Skeletal muscle cell (primary cell): ENCODE measurements at regions not wholly inside any gene's neighbourhood (a gene's known extent, or its start where the extent isn't known, plus 50 kb on each side); places are given as distances from the start of the nearest gene placed in this dataset.

Experiments
- DNase-seq: peaks from one replicate; pipeline ENCODE4 v3.0.0-alpha.2; 2010; ENCODE audit warnings: low read depth
- H3K4me3 ChIP-seq: 2 replicates; pipeline ENCODE4 v1.5.1; 2011; ENCODE audit warnings: low read depth, mild to moderate bottlenecking, control low read depth, low read length, moderate library complexity

DNA sequence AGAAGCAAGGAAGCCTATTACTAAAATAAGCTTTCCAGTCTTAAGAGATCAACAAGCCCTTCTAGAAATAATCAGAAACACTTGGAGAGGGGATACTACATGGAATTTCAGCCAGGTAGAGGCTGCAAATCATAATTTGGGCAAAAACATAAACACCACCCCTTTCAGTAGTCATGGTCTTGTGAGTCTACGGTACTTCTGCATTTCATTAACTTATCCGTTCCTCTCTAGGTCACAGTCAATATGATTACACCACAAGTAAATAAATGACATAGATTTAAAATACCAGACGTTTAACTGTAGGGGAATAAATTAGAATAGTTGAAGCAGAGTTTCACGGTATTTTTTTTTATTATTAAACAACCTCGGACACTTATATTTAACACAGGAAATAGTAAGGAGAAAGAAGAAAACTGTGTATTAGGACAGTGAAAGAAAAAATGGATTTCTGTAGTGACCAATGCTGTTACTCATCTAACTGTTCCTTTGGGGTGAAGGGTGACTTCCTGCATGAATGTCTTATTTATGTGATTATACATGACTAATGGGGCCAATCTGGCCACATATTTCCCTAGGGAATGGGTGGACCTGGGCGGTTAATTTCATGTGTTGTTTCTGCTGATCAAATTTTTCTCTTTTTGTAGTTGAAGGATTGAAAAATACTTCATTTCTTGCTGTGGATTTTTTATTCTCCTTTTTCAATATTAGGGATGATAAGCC lies 456.6 kb upstream of the UBE2E3 start:
- no peak overlapping the region for H3K4me3 ChIP-seq
- peak; percentile 82 for DNase-seq

DNA sequence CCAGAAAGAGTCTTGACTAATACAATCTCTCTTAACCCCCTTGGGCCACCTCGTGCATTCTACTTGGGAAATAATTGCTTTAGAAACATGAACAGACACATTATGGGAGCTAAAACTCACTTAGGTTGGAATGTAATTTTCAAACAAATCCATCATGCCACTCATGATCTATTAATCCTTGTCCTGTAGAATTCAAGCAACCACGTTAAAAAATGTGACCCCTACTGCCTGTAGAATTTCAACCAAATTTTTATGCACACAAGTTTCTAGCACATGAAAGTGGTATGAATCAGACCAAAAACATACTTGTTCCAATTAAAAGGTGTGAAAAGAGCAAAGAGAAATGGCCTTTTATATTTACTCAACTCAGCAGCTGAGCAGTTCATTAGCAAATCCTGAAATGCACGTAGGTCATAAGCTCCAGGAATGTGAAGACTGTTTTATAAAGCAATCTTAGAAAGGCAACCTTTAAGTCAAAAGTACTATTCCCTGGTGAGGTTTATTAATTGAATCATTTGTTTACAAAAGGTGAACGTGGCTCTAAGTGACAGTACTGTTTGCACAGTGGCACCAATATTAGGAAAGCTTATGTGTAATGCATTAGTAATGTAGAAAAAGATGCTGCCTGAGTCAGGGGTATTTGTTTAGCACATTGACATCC lies 459.4 kb upstream of the UBE2E3 start:
- H3K4me3 ChIP-seq = no peak overlapping the region
- no peak for DNase-seq

DNA sequence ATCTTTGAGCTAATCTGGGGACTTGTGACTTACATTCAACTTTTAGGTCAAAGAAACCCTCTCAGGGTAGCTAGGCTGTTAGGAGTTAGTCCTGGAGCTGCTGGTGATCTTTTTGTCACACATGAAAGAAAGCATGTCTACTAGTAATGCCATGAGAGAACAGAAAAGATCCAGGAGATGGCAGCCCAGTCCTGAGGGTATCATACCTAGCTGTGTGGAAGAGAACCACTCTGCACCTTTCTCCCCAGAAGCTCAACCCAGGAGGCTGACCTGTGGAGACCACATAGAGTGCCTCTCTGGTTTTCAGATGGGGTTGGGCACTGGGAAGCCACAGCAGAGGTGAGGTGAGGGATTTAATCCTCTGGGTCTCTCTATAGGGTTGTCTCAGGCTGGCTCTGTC lies 460.2 kb upstream of the UBE2E3 start:
- H3K4me3 ChIP-seq = no peak overlapping the region
- DNase-seq = no peak

DNA sequence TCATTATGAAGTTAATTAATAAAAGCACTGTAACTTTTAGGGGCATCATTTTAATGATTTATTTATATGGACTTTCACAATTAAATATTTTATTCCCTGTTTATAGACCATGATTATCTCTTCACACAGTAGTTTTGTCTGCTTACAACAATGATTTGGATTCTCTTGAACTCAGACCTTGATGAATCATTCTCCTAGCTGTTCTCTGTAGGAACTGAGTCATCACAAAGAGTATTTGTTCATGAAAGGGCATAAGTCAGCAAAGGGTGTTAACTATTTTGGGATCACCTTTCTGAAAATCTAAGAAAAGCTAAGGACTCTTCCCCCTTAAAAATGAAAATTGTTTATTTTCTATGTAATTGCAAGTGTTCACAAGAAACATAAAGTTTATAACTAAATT lies 461.1 kb upstream of the UBE2E3 start:
- no peak for DNase-seq
- no peak overlapping the region for H3K4me3 ChIP-seq

DNA sequence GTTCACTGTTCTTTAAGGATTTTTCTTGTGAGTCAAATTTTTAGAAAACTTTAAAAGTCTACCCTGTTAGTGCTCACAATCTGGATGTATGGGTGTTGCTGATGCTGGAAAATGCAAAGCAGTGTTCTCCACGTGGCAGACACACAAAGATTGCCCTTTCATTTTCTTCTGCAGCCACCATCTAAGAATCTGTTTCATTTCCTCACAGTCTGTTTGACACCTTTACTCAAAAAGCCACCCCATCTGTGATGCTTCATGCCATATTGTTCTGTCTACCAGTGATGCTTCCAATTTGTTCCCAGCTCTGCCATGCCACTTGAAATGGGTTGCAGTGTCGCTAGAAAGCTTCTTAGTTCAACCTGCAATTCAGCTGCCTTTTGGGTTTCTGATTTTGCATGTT lies 464.2 kb upstream of the UBE2E3 start:
- no peak for DNase-seq

DNA sequence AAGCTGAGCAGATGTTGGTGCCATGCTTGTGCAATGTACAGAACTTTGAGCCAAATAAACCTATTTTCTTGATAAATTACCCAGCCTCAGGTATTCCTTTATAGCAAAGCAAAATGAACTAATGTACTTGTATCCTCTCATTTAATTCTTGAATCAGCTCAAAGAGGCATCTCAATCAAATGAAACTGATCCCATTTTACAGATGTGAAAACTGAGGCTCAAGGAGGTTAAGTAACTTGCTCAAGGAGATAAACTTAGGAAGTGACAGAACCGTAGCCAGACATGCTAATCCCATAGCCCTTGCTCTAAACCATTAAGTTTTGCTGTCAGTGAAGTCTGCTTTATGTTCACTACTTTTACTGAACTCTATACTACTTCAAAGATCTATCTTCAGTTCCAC lies 467.0 kb upstream of the UBE2E3 start:
- no peak overlapping the region for H3K4me3 ChIP-seq
- no peak for DNase-seq

More for the DNA sequence above, 464.2 kb upstream of the UBE2E3 start:
- no peak overlapping the region for H3K4me3 ChIP-seq

DNA sequence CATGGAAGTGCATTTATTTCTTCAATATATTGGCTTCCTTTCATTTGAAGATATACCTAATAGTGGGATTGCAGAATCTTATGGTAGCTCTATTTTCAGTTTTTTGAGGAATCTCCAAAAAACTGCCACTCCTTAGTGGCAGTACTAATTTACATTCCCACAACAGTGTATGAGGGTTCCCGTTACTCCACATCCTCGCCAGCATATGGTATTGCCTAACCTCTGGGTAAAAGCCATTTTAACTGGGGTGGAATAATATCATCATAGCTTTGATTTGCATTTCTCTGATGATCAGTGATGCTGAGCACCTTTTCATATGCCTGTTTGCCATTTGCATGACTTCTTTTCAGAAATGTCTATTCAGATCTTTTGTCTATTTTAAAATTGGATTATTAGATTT lies 471.9 kb upstream of the UBE2E3 start:
- no peak for DNase-seq
- no peak overlapping the region for H3K4me3 ChIP-seq

DNA sequence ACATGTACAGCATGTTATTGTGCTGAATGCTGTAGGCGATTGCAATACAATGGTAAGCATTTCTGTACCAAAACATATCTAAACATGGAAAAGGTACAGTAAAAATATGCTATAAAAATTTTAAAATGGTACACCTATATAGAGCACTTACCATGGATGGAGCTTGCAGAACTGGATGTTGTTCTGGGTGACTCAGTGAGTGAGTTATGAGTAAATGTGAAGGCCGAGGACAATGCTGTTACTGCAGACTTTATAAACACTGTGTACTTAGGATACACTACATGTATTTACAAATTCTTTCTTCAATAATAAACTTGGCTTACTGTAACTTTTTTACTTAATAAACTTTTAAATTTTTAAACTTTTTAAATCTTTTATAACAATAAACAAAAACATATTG lies 473.4 kb upstream of the UBE2E3 start:
- no peak for DNase-seq
- H3K4me3 ChIP-seq = no peak overlapping the region

DNA sequence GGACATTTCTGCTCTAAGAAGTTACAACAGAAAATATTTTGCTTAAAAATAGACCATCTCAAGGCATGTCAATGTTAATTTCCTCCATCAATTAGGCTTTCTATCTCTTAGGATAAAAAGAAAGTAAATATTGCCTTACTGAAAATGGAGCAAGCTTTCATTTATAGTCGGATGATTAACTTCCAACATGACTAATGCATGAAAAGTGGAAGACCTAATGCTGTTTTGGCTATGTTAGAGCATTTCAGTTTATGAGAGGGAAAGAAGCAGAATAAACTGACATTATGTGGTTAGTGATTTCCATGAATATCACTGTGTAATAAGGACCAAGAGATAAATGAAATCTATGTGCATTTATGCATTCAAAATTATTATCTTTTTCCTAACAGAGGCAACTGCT lies 475.2 kb upstream of the UBE2E3 start:
- no peak for DNase-seq
- no peak overlapping the region for H3K4me3 ChIP-seq

DNA sequence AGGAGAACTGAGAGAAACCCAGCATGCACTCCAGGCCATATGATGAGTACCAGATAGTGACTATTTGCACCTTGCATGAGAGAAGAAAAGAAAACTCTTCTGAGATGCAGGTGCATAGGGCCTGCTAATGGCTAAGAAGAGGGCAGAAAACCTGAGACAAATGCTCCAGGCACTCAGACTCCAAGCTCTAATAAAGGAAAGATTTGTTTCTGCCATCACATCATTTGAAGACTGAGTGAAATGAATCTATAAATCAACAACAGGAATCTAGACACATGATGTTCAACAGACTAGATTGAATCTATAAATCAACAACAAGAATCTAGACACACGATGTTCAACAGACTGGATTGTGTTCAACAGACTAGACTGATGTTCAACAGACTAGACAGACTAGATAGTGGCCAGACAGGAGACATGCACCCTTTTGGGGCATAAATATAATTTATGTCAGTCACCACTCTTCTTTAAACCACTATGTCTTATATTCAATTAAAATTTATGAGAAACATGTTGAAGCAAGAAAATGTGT lies 482.7 kb upstream of the UBE2E3 start:
- no peak overlapping the region for H3K4me3 ChIP-seq
- no peak for DNase-seq

DNA sequence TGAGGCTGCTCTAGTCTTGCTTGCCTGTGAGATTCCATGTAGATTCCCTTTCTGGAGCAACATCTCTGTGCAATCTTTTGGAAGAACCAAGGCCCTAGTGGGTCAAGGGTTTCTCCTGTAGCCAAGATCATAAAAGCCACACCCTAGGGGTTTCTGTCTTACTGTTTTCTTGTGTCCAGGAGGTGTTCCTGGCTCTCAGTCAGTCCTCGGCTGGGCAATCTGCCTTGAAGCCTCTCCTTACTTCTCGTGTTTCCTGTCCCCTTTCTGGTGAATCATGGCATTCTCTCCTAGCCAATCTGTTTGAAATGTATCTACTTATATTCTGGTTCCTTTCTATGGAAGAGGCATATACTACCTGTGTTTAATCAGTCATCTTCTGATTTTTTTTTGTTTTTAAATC lies 484.8 kb upstream of the UBE2E3 start:
- peak; percentile 32 for DNase-seq
- no peak overlapping the region for H3K4me3 ChIP-seq

DNA sequence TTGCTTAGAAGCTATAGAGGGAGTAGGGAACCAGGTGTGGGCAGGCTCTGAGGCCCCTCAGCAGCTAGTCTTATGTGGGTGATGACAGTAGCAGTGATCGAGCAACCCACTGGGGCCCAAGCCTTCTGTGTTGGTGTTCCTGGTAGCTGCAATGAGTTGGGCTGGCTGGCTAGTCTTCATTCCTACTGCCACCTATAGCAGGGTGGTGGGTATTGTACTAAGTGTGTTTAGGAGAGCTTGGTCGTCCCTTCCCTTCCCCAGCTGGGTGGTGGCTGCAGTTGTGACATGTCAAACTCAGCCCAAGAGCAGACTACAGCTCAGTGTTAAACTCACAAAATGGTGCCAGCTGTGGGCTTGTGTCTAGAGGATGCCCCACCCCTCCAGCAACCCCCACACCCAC lies 486.1 kb upstream of the UBE2E3 start:
- DNase-seq = no peak

DNA sequence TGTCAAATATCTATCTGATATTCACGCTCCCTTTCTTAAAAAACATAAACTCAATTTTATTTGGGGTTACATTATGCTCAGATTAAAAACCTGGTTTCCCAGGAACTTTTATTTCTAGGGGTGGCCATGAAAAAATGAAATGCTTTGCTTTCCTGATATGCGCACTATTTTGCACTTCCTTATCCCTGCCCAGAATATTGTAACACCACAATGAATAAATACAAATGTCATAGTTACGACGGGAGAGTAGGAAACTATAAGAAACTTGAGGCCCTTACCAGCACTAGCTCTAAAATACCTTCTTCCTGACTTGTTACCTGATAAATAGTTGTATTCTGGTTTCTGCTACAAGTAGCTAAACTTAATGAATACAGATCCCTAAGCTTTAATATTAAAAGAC lies 475.6 kb upstream of the CWC22 start:
- DNase-seq = no peak
- H3K4me3 ChIP-seq = no peak overlapping the region

More for the DNA sequence above, 486.1 kb upstream of the UBE2E3 start:
- no peak overlapping the region for H3K4me3 ChIP-seq

DNA sequence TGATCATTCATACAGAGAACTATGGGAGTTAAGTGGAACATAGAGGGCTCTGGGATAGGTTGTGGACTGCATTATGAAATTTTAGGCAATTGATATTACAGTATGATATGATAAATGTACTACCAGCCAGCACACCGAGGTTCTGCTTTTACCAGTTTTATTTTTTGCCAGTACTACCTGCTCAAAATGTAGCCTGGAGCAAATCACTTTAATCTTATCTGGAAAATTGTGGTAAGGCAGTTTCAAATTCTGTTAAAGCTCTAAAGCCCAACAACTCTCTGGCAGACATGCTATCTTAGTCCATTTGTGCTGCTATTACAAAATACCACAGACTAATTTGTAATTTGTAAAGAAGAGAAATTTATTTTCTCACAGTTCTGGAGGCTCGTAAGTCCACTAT lies 474.9 kb upstream of the CWC22 start:
- no peak for DNase-seq
- H3K4me3 ChIP-seq = no peak overlapping the region

DNA sequence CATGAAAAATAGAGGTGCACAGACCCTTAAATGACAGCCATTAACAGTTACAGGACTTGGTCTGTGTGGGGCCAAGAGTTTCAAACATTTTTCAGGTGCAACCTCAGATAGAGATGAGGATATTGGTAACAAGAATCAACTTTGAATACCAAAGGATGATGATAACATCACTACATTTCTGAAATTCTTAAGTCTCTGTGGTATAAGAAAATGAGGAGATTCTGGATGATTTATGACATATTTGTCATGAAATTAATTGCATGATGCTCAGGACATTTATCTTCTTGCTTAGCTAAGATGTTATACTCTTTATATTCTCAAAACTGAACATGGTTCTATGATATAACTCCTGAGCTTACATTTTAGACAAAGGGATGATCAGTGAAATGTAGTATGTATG lies 471.8 kb upstream of the CWC22 start:
- no peak for DNase-seq
- H3K4me3 ChIP-seq = no peak overlapping the region

DNA sequence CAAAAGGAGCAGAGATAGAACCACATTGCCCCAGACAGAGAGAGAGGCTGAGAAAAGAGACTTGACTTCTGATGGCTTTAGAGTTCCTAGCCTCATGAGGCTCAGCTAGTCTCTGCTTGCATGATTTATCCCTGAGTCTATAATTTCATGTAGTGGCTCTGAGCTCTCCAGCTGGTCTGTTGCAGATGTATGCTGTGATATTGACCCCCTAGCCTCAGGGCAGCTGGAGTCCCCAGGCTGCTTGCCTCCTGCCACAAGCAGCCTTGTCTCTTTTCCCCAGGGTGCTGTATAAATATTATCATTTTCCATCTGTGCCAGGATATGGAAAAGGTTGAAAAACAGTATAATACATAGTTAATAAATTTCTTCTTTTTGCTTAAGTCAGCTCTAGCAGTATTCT lies 467.6 kb upstream of the CWC22 start:
- no peak overlapping the region for H3K4me3 ChIP-seq
- no peak for DNase-seq

DNA sequence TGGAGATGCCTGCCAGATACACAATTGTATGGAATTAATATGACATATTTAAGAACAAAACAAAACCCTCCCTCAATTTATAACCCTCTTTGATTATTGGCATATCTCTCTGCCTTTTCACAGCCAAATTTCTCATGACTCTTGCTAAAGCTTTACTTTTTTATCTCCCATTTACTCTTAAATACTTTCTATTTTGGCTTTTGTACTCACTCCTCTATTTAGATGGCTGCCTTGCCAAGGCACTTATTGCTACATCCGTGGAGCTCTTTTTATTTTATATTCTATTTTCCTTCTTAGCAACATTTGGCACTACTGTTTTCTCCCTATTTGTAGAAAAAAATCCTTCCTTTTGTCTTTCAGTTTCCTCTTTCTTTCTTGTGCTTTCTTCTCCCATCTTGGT lies 466.4 kb upstream of the CWC22 start:
- no peak for DNase-seq
- H3K4me3 ChIP-seq = no peak overlapping the region

DNA sequence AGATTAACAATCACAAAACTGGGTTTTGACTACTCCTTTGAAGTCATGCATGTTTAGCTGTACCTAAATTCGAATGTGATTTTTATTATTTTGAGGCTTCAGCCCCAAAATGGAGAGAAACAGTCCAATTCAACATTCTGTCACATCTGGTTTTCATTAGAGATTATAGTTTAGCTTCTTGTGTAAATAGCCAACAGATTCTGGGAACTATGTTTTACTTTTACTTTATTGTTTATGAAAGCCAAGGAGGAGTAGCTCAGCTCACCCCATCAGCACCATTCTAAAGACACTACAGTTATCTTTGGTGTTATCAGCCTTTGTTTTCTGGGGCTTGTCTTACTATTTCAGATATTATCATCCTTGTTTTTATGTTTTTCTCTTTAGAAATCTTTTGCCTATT lies 465.0 kb upstream of the CWC22 start:
- H3K4me3 ChIP-seq = no peak overlapping the region
- DNase-seq = peak; percentile 3

DNA sequence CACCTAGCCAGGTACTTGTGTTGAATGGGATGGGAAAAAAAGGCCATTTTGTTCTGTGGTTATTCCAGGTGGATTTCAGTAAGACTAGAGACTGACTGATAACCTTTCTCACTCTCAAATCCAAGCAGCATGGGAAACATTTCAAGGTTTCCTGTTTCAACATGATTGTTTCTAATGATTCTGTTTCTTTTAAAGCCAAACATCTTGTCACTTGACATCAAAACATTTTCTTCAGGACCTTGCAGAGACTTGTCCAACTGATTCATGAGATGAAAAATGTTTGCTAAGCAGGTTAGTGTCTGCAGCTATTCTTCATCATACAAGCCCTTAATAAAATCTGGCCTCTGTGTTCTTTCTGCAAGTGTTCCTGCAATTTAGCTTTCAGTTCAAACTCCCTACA lies 456.5 kb upstream of the CWC22 start:
- no peak for DNase-seq
- H3K4me3 ChIP-seq = no peak overlapping the region

DNA sequence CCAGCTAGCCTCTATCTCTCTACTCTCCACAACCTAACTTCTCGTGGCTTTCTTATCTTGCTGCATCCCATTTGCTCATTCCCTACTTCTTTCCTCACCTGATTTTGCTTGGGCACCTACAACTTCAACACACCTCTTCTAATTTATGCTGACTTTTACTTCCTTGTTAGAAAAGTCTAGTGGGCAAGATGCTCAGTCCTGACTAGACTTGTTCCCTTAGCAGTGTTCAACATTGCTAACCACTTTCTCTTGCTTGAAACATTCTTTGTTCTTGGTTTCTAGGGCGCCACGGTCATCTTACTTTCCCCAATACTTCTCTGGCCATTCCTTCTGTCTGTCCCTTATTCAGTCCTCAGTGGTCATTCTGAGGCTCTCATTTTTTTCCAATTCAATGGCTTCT lies 454.7 kb upstream of the CWC22 start:
- no peak overlapping the region for H3K4me3 ChIP-seq
- no peak for DNase-seq

DNA sequence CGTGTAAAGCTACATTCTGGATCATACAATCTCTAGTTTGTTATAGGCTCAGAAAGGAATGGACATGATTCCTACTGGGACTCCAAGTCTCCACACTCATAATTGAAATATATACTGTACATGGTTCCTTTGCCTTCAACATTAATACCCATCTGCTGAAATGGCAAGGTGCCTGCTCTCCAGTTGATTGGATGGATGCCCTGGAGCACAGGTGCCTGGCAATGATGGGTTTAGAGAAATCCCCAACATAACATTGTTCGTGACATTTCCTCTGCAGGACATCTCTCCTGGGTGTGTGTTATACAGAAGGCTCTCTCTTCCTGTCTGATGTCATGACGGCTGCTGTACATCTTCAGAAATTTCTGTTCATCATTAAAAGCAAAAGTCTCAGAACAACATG lies 449.7 kb upstream of the CWC22 start:
- DNase-seq = no peak
- H3K4me3 ChIP-seq = no peak overlapping the region
